RKO (cell line): ENCODE measurements at regions not wholly inside any gene's neighbourhood (a gene's known extent, or its start where the extent isn't known, plus 50 kb on each side); places are given as distances from the start of the nearest gene placed in this dataset.

Experiments
- DNase-seq: peaks from one replicate; pipeline ENCODE4 v3.0.0-alpha.2; 2016; ENCODE audit warnings: low spot score

GRCh38 chrX:25219480-25219879 is 203.7 kb upstream of the ARX start:
- DNase-seq, result no peak

DNA sequence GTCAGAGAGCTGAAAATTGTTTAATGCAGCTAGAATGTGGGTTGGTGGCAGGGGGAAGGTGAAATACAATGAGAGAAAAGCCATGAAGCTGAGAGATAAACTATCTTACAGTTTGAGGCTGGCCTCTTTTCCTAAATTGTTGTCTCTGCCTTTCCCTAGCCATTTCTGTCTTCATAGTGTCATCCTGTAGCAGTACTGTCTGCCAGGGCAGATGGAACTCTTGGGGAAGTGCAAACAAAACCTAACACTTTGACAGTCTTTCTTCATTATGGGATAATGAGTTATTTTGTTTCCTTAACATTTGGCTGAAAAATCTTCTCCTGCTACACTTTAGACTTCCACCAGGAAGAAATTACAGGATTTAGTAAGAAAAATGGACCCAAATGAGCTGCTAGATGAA is 197.8 kb upstream of the ARX start:
- DNase-seq, result no peak

DNA sequence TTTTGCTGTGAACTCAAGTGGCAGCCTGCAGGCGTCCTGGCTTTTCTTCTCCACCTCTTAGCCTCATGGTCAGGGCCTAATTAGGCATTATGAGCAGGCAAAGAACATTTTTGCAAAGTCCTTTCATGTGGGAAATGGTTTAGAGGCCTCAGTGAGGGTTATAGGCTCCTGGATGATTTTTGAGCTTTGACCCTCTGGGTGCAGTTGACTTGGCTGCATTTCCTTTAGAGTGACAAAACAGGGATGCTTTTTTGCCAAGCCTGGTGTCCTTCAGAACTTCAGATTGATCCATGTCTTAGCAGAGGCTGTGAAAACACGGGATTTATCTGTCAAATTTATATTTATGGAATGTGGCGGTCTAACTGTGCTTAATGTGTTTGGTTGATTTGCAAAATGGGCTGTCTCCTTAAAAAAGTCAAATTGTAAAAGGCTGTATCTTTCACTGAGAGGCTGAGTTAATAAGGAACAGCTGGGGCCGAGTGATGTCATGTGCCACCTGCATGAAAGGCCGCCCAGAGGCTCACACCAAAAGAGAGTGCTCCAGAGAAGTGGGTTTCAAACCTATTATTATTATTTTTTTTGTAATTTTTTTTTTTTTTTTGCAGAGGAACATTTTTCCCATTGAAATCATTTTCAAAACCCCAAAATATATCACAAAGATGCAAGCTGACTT is 192.2 kb upstream of the ARX start:
- DNase-seq, result no peak

- peak; percentile 63 for DNase-seq
Measured at GRCh38 chrX:25206778-25207177, 191.0 kb upstream of the ARX start.

DNA sequence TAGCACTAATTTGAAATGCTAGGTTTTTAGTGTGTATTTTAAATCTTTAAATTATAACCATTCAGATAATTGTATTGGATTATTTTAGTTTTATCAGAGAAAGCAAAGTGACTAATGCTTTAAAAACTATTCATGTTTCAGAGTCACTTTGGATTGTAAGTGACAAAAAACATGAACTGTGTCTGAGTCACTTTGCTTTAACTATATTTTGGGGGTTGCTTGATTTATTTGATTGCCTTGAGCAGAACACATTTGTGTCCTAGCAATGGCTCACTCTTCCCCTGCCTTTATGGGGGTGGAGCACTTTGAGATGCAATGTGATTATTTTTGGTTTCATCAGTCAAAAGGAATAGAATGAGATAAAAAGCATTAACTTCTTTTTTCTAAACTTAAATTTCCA is 188.4 kb upstream of the ARX start:
- no peak for DNase-seq

DNA sequence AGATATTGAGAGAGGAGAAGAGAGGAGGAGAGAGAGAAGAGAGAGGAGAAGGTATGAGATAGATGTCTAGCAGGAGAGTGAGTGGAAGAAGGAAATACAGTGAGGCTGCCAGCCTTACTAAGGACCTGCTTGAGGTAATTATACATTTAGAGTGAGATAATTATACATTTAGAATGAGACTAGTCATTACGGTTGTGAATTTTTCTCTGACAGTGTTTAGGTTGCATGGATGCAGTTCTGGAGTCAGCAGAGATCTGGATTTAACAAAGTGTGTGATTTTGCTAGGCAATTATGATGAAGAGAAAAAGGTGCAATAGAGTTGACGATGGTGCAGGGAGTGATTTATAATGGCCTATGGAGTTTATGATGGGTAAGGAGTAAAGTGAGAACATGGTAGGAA is 187.1 kb upstream of the ARX start:
- no peak for DNase-seq

DNA sequence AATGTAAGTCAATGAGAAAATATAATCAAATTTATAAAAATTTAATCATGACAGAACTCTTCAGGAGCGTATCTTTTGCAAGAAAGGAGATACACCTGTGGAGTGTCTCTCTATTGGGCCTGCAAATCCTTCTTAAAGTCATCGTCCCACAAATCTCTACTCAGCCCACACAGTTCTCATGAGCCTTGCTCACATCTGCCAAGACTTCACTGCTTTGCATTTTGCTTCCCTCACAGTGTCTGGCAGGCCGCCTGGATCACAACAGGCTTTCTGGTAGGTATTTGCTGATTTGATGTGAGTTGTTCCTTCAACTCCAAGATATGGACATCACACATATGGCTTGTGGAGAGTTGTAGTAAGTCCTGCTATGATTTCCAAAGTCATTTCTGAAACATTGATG is 183.1 kb upstream of the ARX start:
- no peak for DNase-seq

GRCh38 chrX:25198253-25198652 is 182.5 kb upstream of the ARX start:
- no peak for DNase-seq

GRCh38 chrX:25196221-25196620 is 180.5 kb upstream of the ARX start:
- no peak for DNase-seq

- DNase-seq, result no peak
Measured at GRCh38 chrX:25191403-25191802, 175.6 kb upstream of the ARX start.

DNA sequence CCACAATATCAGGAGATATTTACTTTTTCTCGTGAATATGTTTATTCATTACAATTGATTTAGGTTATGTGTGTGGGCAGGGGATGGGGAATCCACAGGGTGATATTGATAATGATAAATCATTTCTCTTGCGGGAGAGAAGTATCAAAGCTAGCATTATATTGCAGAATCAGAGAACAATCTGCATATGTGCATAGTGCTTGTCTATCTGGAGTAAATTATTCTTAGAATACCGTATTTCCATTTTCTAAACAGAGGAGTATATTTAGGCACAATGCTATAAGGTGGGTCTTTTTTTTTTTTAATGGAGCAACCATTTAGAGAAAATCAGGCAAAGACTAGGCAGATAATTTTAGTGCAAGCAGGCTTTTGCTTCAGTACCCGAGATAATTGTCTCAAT is 166.0 kb upstream of the ARX start:
- DNase-seq, result no peak

DNA sequence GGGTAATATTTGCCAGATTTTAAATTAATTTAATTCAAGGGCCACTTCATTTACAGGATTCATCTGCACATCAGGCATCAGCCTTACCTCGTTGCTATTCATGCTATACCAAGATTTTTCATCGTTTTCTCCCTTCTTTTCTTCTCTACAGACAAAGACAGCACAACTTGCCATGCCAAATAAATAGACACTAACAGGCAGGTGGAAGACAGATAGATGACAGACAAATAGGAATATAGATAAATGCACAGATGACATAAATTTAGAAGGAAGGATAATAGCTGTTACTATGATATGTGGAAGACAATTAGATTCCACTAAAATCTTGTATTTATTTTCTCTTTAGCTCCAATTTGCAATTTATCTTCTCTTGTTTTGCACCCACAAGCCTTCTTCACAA is 164.5 kb upstream of the ARX start:
- DNase-seq, result no peak

GRCh38 chrX:25178555-25178954 is 162.8 kb upstream of the ARX start:
- no peak for DNase-seq

- DNase-seq, result no peak
Measured at GRCh38 chrX:25175743-25176142, 160.0 kb upstream of the ARX start.

DNA sequence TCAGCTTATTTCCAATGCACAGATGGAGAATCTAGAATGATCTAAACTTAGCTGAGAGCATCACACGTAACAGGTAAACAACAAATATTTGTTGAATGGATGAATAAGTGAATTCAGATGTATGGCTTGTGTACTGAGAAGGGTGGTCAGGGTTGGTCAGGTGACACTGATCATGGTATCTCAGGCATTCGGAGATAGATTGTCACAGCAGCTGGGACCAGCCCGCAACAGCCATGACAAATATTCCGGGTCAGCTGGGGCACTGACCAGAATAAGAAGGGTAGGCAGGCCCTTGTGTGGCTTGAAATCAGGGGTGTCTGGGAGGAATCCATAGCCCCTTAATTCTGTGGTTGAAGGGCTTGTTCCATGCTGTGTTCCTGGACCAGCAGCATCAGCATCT is 159.4 kb upstream of the ARX start:
- no peak for DNase-seq

GRCh38 chrX:25166546-25166945 is 150.8 kb upstream of the ARX start:
- no peak for DNase-seq

GRCh38 chrX:25166145-25166544 is 150.4 kb upstream of the ARX start:
- no peak for DNase-seq

DNA sequence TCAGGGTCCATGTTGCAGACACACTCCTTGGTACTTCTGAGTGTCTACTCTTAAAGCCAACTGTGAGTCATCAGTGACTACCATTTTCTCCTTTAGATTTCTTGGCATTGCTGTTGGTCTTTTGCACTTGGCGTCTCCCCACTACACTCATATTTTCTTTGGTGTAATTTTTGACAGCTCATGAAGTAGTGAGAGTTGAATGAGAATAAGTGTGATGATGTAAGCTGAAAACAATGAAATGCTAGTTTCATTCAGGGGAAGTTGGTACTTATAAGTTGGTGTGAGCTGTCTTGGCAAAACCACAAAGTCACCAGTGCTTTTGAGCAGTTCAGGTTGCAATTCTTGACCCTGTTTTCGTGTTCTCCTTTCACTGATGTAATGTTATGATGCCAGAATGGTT is 142.9 kb upstream of the ARX start:
- peak; percentile 62 for DNase-seq

DNA sequence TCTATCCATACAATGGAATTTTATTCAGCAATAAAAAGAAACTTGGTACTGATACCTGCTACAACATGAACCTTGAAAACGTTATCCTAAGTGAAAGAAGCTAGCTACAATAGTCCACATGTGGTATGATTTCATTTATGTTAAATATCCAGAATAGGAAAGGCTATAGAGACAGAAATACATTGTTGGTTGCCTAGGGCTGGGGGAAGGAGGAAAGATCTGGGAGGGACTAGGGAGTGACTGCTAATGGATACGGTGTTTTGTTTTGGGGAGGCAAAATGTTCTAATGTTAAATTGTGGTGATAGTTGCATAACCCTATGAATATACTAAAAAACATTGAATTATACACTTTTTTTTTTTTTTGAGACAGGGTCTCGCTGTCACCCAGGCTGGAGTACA is 141.1 kb upstream of the ARX start:
- no peak for DNase-seq

- DNase-seq, result no peak
Measured at GRCh38 chrX:25156323-25156722, 140.6 kb upstream of the ARX start.

GRCh38 chrX:25154168-25154567 is 138.4 kb upstream of the ARX start:
- DNase-seq, result no peak

GRCh38 chrX:25151749-25152148 is 136.0 kb upstream of the ARX start:
- no peak for DNase-seq

DNA sequence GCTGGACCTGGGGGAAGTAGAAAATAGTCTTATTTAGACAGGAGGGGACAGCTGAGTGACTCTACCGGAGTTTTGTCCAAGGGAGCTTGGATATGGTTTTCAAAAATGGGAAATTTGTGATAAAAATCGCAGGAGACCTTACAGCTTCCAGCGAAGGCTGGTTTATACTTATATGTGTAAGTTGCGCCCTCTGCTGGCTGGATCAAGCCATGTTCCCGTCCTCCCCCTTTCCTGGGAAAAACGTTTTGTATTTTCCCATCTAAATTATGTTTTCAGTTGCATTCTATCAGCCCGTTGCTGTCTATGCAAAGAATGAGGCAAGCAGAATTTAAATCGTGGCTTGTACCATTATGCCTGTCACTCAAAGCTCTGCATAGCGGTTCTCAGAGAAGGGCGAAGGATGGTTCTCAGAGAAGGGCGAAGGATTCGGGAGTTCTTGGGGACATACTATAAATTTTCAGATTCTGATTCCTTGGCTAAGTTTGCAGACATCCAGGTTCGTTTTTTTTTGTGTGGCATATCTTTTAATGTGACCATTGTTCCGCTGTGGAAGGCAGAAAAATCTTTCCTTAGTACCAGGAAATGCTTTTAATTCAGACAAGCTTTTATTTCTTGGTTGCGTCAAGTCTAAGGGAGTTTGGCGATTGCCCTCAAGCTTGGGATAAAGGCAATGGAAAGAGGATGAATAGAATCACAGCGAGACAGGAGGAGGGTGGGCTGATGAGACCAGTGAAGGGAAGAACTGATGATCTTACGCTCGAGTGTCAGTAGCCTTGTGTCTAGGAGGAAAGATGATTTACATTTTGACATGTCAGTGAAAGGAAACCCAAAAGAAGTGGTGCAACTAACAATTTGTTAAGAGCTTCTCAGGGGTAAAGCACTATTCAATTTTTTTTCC is 128.5 kb upstream of the ARX start:
- peak; percentile 66 for DNase-seq

GRCh38 chrX:25143596-25143995 is 127.8 kb upstream of the ARX start:
- no peak for DNase-seq
